H1 (cell line): ENCODE measurements at regions not wholly inside any gene's neighbourhood (a gene's known extent, or its start where the extent isn't known, plus 50 kb on each side); places are given as distances from the start of the nearest gene placed in this dataset.

ENCODE experiments used
- CHD1 ChIP-seq: IDR thresholded peaks from 2 replicates; pipeline ENCODE4 v1.6.1; 2012; ENCODE audit warnings: low read depth, low read length, improper control_type of control experiment
- CTCF ChIP-seq, 3 experiments: IDR thresholded peaks; 1 replicate in 2 of 3; 2 replicates in 1 of 3; pipeline versions ENCODE4 v1.5.1 to v1.6.1; 2011; ENCODE audit warnings: low read length in 3 of 3, mild to moderate bottlenecking in 3 of 3, inconsistent platforms in 2 of 3, low read depth in 1 of 3, moderate library complexity in 1 of 3; ENCODE audit not compliant: insufficient read depth in 1 of 3; ENCODE audit errors: control extremely low read depth in 1 of 3
- EZH2 ChIP-seq: fragments of 200-600 bp; sonication (generic); IDR thresholded peaks from 2 replicates; pipeline ENCODE4 v1.7.1; 2012; ENCODE audit warnings: low read depth, mild to moderate bottlenecking, moderate library complexity, low read length, inconsistent platforms; ENCODE audit not compliant: severe bottlenecking
- PHF8 ChIP-seq: fragments of 200-600 bp; sonication (generic); conservative IDR thresholded peaks from 2 replicates; pipeline ENCODE4 v1.7.1; 2012; ENCODE audit warnings: low read depth, mild to moderate bottlenecking, inconsistent platforms, low read length, moderate library complexity
- POLR2A ChIP-seq, 2 experiments: IDR thresholded peaks; 1 replicate in 1 of 2; 2 replicates in 1 of 2; pipeline ENCODE4 v1.6.1; 2011; ENCODE audit warnings: low read depth in 2 of 2, low read length in 2 of 2, mild to moderate bottlenecking in 2 of 2; ENCODE audit errors: control extremely low read depth in 1 of 2
- POLR2AphosphoS5 ChIP-seq: IDR thresholded peaks from 2 replicates; pipeline ENCODE4 v1.6.1; 2011; ENCODE audit warnings: low read depth, low read length
- POU5F1 ChIP-seq: IDR thresholded peaks from 2 replicates; pipeline ENCODE4 v1.6.1; 2011; ENCODE audit warnings: low read depth, mild to moderate bottlenecking, low read length, moderate library complexity
- RAD21 ChIP-seq, 2 experiments: IDR thresholded peaks in 1 of 2; conservative IDR thresholded peaks in 1 of 2; 2 replicates each; pipeline ENCODE4 v1.6.1; 2011; ENCODE audit warnings: low read depth in 2 of 2, low read length in 2 of 2, improper control_type of control experiment in 1 of 2, inconsistent platforms in 1 of 2, mild to moderate bottlenecking in 1 of 2, moderate library complexity in 1 of 2
- SAP30 ChIP-seq: fragments of 300-600 bp; sonication (generic); IDR thresholded peaks from 2 replicates; pipeline ENCODE4 v1.7.1; 2012; ENCODE audit warnings: low read length, moderate library complexity, mild to moderate bottlenecking, inconsistent platforms; ENCODE audit not compliant: insufficient read depth, insufficient replicate concordance
- TAF7 ChIP-seq: optimal IDR thresholded peaks from 2 replicates; pipeline ENCODE3; 2011; ENCODE audit warnings: low read depth, mild to moderate bottlenecking, inconsistent platforms, low read length, moderate library complexity, borderline replicate concordance

- TF ChIP-seq SAP30 (no peak), RAD21 (IDR thresholded peaks at IDR 0.05 in 1 of 2, conservative IDR thresholded peaks at IDR 0.05 in 1 of 2; ENCODE audit: low read depth in 2 of 2, low read length in 2 of 2) (no peak), CTCF (IDR thresholded peaks at IDR 0.05; ENCODE audit: control extremely low read depth in 1 of 3, insufficient read depth in 1 of 3, low read depth in 1 of 3, low read length in 3 of 3) (no peak), TAF7 (no peak), PHF8 (no peak), POU5F1 (no peak), POLR2AphosphoS5 (no peak), POLR2A (IDR thresholded peaks at IDR 0.05; ENCODE audit: control extremely low read depth in 1 of 2, low read depth in 2 of 2, low read length in 2 of 2) (no peak), CHD1 (no peak), EZH2 (no peak)
These were observed 352.9 kb upstream of the NETO1 start for GRCh38 chr18:73220663-73221062.
